ENCODE measurements at regions not wholly inside any gene's neighbourhood (a gene's known extent, or its start where the extent isn't known, plus 50 kb on each side); places are given as distances from the start of the nearest gene placed in this dataset.

DNA sequence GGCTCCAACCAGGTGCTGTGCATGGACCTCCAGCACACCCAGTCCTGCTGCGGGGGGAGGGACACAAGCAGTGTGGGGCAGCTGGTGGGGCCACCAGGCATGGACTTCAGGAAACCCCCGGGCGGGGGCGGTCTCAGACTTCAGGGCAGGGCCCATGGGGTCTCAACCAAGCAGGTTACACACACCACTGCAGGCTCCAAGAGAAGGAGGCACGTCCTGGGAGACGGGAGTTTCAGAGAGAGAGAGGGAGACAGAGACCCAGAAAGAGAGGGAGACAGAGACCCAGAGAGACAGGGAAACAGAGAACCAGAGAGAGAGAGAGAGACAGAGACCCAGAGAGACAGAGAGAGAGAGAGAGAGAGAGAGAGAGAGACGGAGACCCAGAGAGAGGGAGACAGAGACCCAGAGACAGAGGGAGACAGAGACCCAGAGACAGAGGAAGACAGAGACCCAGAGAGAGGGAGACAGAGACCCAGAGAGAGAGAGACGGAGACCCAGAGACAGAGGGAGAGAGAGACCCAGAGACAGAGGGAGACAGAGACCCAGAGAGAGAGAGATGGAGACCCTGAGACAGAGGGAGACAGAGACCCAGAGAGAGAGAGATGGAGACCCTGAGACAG is 128.9 kb downstream of the NCOR2 start:
- no peaks in the 10 kb centered on the region for H3K9me3 ChIP-seq (ENCODE audit: insufficient read depth, low read length)
- DNase-seq (ENCODE audit: low read depth, low spot score), result no peak
- no peak overlapping the region for H3K4me3 ChIP-seq (ENCODE audit: insufficient read length, low read depth)
- TF ChIP-seq ZNF274 (IDR thresholded peaks at IDR 0.05; ENCODE audit: low read depth, low read length) (no peak), YY1 (IDR thresholded peaks at IDR 0.05; ENCODE audit: insufficient read depth, insufficient read length) (no peak), SUZ12 (IDR thresholded peaks at IDR 0.05; ENCODE audit: extremely low read depth, insufficient read depth, insufficient read length) (no peak)
- no peaks in the 10 kb centered on the region for H3K27me3 ChIP-seq (ENCODE audit: insufficient read depth, insufficient read length)
- H3K36me3 ChIP-seq (ENCODE audit: insufficient read depth, insufficient read length, low read length), result peaks cover 55% of the 10 kb centered on the region
- H3K4me1 ChIP-seq (ENCODE audit: insufficient read depth, insufficient read length), result peaks cover 33% of the 10 kb centered on the region
- no peak overlapping the region for H3K9ac ChIP-seq (ENCODE audit: insufficient read length, low read depth)

GRCh38 chr12:124437617-124438436 is 129.6 kb downstream of the NCOR2 start:
- no peaks in the 10 kb centered on the region for H3K9me3 ChIP-seq (ENCODE audit: insufficient read depth, low read length)
- peaks cover 57% of the 10 kb centered on the region for H3K36me3 ChIP-seq (ENCODE audit: insufficient read depth, insufficient read length, low read length)
- no peaks in the 10 kb centered on the region for H3K27me3 ChIP-seq (ENCODE audit: insufficient read depth, insufficient read length)
- no peak for DNase-seq (ENCODE audit: low read depth, low spot score)
- TF ChIP-seq ZNF274 (IDR thresholded peaks at IDR 0.05; ENCODE audit: low read depth, low read length), result no peak
- no peak for TF ChIP-seq SUZ12 (IDR thresholded peaks at IDR 0.05; ENCODE audit: extremely low read depth, insufficient read depth, insufficient read length)
- TF ChIP-seq YY1 (IDR thresholded peaks at IDR 0.05; ENCODE audit: insufficient read depth, insufficient read length), result no peak
- no peak overlapping the region for H3K4me3 ChIP-seq (ENCODE audit: insufficient read length, low read depth)
- H3K4me1 ChIP-seq (ENCODE audit: insufficient read depth, insufficient read length), result peaks cover 40% of the 10 kb centered on the region
- peak overlapping the region; percentile 22 for H3K9ac ChIP-seq (ENCODE audit: insufficient read length, low read depth)

DNA sequence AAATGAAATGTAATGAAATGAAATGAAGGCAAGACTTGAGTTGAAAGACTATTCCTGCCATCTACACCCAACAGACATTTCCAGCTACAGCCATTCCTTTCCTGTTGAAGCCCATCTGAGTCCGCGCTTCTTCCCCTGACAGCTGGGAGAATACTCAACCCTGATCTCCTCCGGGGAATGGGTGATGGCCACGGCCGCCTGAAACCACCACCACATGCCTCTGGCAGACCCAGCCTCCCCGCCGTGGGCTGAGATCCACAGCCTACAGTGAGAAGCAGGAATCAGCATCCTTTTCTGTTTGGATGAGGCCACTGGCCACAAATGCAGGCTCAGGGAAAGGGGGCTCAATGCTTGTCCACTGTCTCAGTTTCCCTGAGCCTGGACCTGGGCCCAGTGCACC is 130.3 kb downstream of the NCOR2 start:
- H3K36me3 ChIP-seq (ENCODE audit: insufficient read depth, insufficient read length, low read length), result peaks cover 54% of the 10 kb centered on the region
- no peaks in the 10 kb centered on the region for H3K9me3 ChIP-seq (ENCODE audit: insufficient read depth, low read length)
- TF ChIP-seq ZNF274 (IDR thresholded peaks at IDR 0.05; ENCODE audit: low read depth, low read length) (no peak), YY1 (IDR thresholded peaks at IDR 0.05; ENCODE audit: insufficient read depth, insufficient read length) (no peak)
- peaks cover 45% of the 10 kb centered on the region for H3K4me1 ChIP-seq (ENCODE audit: insufficient read depth, insufficient read length)
- no peak overlapping the region for H3K9ac ChIP-seq (ENCODE audit: insufficient read length, low read depth)
- no peak overlapping the region for H3K4me3 ChIP-seq (ENCODE audit: insufficient read length, low read depth)
- no peak for DNase-seq (ENCODE audit: low read depth, low spot score)
- H3K27me3 ChIP-seq (ENCODE audit: insufficient read depth, insufficient read length), result no peaks in the 10 kb centered on the region

GRCh38 chr12:124436366-124436765 is 131.0 kb downstream of the NCOR2 start:
- DNase-seq (ENCODE audit: low read depth, low spot score), result no peak
- no peak for TF ChIP-seq ZNF274 (IDR thresholded peaks at IDR 0.05; ENCODE audit: low read depth, low read length)
- TF ChIP-seq SUZ12 (IDR thresholded peaks at IDR 0.05; ENCODE audit: extremely low read depth, insufficient read depth, insufficient read length), result no peak
- TF ChIP-seq YY1 (IDR thresholded peaks at IDR 0.05; ENCODE audit: insufficient read depth, insufficient read length), result no peak

DNA sequence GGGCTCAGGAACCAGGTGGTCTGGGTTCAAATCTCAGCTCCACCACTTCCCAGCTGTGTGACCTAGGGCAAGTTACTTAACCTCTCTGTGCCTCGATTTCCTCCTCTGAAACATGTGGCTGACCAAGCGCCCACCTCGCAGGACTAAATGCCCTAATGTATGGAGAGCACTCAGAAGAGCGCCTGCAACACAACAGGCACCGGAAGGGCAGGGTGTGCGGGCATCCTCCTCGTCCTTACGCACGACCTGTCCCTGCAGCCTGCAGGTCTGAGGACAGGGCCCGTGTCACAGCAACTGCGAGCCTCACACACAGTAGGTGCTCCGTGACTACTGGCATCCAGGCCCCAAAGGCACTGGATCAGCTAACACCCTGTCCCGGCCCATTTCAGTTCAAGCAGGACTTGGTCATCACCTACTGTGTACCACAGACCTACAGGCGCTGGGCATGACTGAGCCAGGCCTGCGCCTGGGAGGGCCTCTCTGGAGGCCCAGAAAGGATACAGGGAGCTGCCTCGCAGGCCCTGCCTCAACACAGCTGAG is 131.5 kb downstream of the NCOR2 start:
- no peaks in the 10 kb centered on the region for H3K27me3 ChIP-seq (ENCODE audit: insufficient read depth, insufficient read length)
- DNase-seq (ENCODE audit: low read depth, low spot score), result no peak
- H3K4me1 ChIP-seq (ENCODE audit: insufficient read depth, insufficient read length), result peaks cover 46% of the 10 kb centered on the region
- H3K9ac ChIP-seq (ENCODE audit: insufficient read length, low read depth), result peak overlapping the region; percentile 59
- H3K36me3 ChIP-seq (ENCODE audit: insufficient read depth, insufficient read length, low read length), result peaks cover 52% of the 10 kb centered on the region
- H3K9me3 ChIP-seq (ENCODE audit: insufficient read depth, low read length), result no peaks in the 10 kb centered on the region
- H3K4me3 ChIP-seq (ENCODE audit: insufficient read length, low read depth), result no peak overlapping the region
- TF ChIP-seq YY1 (IDR thresholded peaks at IDR 0.05; ENCODE audit: insufficient read depth, insufficient read length) (no peak), SUZ12 (IDR thresholded peaks at IDR 0.05; ENCODE audit: extremely low read depth, insufficient read depth, insufficient read length) (no peak)

More at GRCh38 chr12:124436366-124436765, 131.0 kb downstream of the NCOR2 start:
- no peak overlapping the region for H3K4me3 ChIP-seq (ENCODE audit: insufficient read length, low read depth)
- H3K9me3 ChIP-seq (ENCODE audit: insufficient read depth, low read length), result no peaks in the 10 kb centered on the region
- peak overlapping the region; percentile 36 for H3K9ac ChIP-seq (ENCODE audit: insufficient read length, low read depth)
- H3K27me3 ChIP-seq (ENCODE audit: insufficient read depth, insufficient read length), result no peaks in the 10 kb centered on the region
- peaks cover 49% of the 10 kb centered on the region for H3K4me1 ChIP-seq (ENCODE audit: insufficient read depth, insufficient read length)
- H3K36me3 ChIP-seq (ENCODE audit: insufficient read depth, insufficient read length, low read length), result peaks cover 53% of the 10 kb centered on the region

DNA sequence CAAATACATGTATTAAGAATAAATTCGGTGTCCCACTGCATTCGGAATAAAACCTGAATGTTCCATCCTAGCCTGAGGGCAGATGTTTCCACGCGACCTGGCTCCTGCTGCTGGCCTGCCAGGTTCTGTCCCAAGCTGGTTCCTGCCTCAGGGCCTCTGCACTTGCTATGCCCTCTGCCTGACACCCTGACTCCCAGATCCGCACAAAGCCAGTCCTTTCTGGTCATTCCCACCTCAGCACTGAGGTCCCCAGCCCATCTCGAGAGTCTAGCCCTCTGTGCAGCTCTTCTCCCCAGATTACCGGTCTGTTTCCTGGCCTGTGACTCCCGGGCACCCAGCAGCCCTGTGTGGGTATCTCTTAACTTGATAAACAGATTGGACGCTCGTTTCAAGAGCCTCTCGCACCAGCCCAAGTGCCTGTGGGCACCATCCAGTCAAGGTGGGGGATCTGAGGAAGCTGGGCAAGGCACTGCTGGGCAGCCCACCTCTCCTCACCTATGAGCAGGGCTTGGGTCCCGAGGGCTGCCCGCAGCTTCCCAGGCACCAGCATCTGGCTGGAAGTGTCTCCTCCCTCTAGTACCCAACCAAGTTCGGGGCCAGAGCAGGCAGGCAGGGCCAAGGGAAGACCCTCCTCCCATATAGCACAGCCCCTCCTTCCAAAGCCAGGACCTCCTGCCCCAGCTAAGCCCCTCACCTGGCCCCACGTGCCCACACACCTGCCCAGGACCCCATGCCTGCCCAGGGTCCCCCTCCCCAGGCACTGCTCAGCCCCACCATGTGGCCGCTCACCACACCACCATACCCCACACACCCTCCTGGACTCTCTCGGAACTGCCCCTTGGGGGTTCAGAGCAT is 132.2 kb downstream of the NCOR2 start:
- Histone ChIP-seq H3K4me1 (ENCODE audit: insufficient read depth, insufficient read length) (peaks cover 40% of the 10 kb centered on the region), H3K4me3 (ENCODE audit: insufficient read length, low read depth) (no peak overlapping the region), H3K27me3 (ENCODE audit: insufficient read depth, insufficient read length) (no peaks in the 10 kb centered on the region), H3K36me3 (ENCODE audit: insufficient read depth, insufficient read length, low read length) (peaks cover 52% of the 10 kb centered on the region), H3K9me3 (ENCODE audit: insufficient read depth, low read length) (no peaks in the 10 kb centered on the region), H3K9ac (ENCODE audit: insufficient read length, low read depth) (peak overlapping the region; percentile 59)
- no peak for TF ChIP-seq SUZ12 (IDR thresholded peaks at IDR 0.05; ENCODE audit: extremely low read depth, insufficient read depth, insufficient read length)
- no peak for TF ChIP-seq YY1 (IDR thresholded peaks at IDR 0.05; ENCODE audit: insufficient read depth, insufficient read length)
- TF ChIP-seq ZNF274 (IDR thresholded peaks at IDR 0.05; ENCODE audit: low read depth, low read length), result no peak
- no peak for DNase-seq (ENCODE audit: low read depth, low spot score)
